ENCODE measurements at regions not wholly inside any gene's neighbourhood (a gene's known extent, or its start where the extent isn't known, plus 50 kb on each side); places are given as distances from the start of the nearest gene placed in this dataset.

GRCh38 chr4:110290511-110290910, 92.1 kb upstream of the ELOVL6 start:
- no peaks in the 10 kb centered on the region for H3K36me3 ChIP-seq (ENCODE audit: insufficient read depth, low read length)
- H2AFZ ChIP-seq (ENCODE audit: low read length, unreplicated experiment), result no peak overlapping the region
- no peak overlapping the region for H3K4me3 ChIP-seq (ENCODE audit: low read depth, low read length)
- no peaks in the 10 kb centered on the region for H3K27me3 ChIP-seq (ENCODE audit: insufficient read depth, low read length)
- peaks cover 8% of the 10 kb centered on the region for H3K4me1 ChIP-seq (ENCODE audit: control insufficient read depth, insufficient read depth, low read length, unreplicated experiment)
- no peak overlapping the region for H3K27ac ChIP-seq (ENCODE audit: low read depth, low read length)
- no peaks in the 10 kb centered on the region for H3K79me2 ChIP-seq (ENCODE audit: control insufficient read depth, insufficient read depth, low read length, unreplicated experiment)

- peaks cover 8% of the 10 kb centered on the region for H3K4me1 ChIP-seq (ENCODE audit: control insufficient read depth, insufficient read depth, low read length, unreplicated experiment)
- no peaks in the 10 kb centered on the region for H3K79me2 ChIP-seq (ENCODE audit: control insufficient read depth, insufficient read depth, low read length, unreplicated experiment)
- H2AFZ ChIP-seq (ENCODE audit: low read length, unreplicated experiment), result no peak overlapping the region
- H3K27ac ChIP-seq (ENCODE audit: low read depth, low read length), result no peak overlapping the region
- no peaks in the 10 kb centered on the region for H3K27me3 ChIP-seq (ENCODE audit: insufficient read depth, low read length)
- no peaks in the 10 kb centered on the region for H3K36me3 ChIP-seq (ENCODE audit: insufficient read depth, low read length)
- no peak overlapping the region for H3K4me3 ChIP-seq (ENCODE audit: low read depth, low read length)
Observed at GRCh38 chr4:110289601-110290100, 91.2 kb upstream of the ELOVL6 start.

GRCh38 chr4:110287130-110287529, 88.7 kb upstream of the ELOVL6 start:
- Histone ChIP-seq H3K4me3 (ENCODE audit: low read depth, low read length) (no peak overlapping the region), H3K27me3 (ENCODE audit: insufficient read depth, low read length) (no peaks in the 10 kb centered on the region), H3K4me1 (ENCODE audit: control insufficient read depth, insufficient read depth, low read length, unreplicated experiment) (peaks cover 8% of the 10 kb centered on the region), H3K79me2 (ENCODE audit: control insufficient read depth, insufficient read depth, low read length, unreplicated experiment) (no peaks in the 10 kb centered on the region), H3K27ac (ENCODE audit: low read depth, low read length) (peak overlapping the region; percentile 32), H3K36me3 (ENCODE audit: insufficient read depth, low read length) (no peaks in the 10 kb centered on the region), H2AFZ (ENCODE audit: low read length, unreplicated experiment) (peak overlapping the region; percentile 50)

GRCh38 chr4:110278127-110278526, 79.7 kb upstream of the ELOVL6 start:
- Histone ChIP-seq H2AFZ (ENCODE audit: low read length, unreplicated experiment) (no peak overlapping the region), H3K36me3 (ENCODE audit: insufficient read depth, low read length) (no peaks in the 10 kb centered on the region), H3K27me3 (ENCODE audit: insufficient read depth, low read length) (no peaks in the 10 kb centered on the region), H3K27ac (ENCODE audit: low read depth, low read length) (no peak overlapping the region), H3K4me3 (ENCODE audit: low read depth, low read length) (no peak overlapping the region), H3K4me1 (ENCODE audit: control insufficient read depth, insufficient read depth, low read length, unreplicated experiment) (peaks cover 10% of the 10 kb centered on the region), H3K79me2 (ENCODE audit: control insufficient read depth, insufficient read depth, low read length, unreplicated experiment) (no peaks in the 10 kb centered on the region)

GRCh38 chr4:110275871-110276270, 77.5 kb upstream of the ELOVL6 start:
- no peak overlapping the region for H3K4me3 ChIP-seq (ENCODE audit: low read depth, low read length)
- no peaks in the 10 kb centered on the region for H3K79me2 ChIP-seq (ENCODE audit: control insufficient read depth, insufficient read depth, low read length, unreplicated experiment)
- H3K36me3 ChIP-seq (ENCODE audit: insufficient read depth, low read length), result no peaks in the 10 kb centered on the region
- H3K4me1 ChIP-seq (ENCODE audit: control insufficient read depth, insufficient read depth, low read length, unreplicated experiment), result peaks cover 10% of the 10 kb centered on the region
- H3K27ac ChIP-seq (ENCODE audit: low read depth, low read length), result no peak overlapping the region
- no peak overlapping the region for H2AFZ ChIP-seq (ENCODE audit: low read length, unreplicated experiment)
- no peaks in the 10 kb centered on the region for H3K27me3 ChIP-seq (ENCODE audit: insufficient read depth, low read length)

GRCh38 chr4:110271986-110272385, 73.6 kb upstream of the ELOVL6 start:
- Histone ChIP-seq H3K79me2 (ENCODE audit: control insufficient read depth, insufficient read depth, low read length, unreplicated experiment) (no peaks in the 10 kb centered on the region), H3K4me1 (ENCODE audit: control insufficient read depth, insufficient read depth, low read length, unreplicated experiment) (peaks cover 15% of the 10 kb centered on the region), H3K36me3 (ENCODE audit: insufficient read depth, low read length) (no peaks in the 10 kb centered on the region), H2AFZ (ENCODE audit: low read length, unreplicated experiment) (no peak overlapping the region), H3K27me3 (ENCODE audit: insufficient read depth, low read length) (no peaks in the 10 kb centered on the region), H3K27ac (ENCODE audit: low read depth, low read length) (no peak overlapping the region), H3K4me3 (ENCODE audit: low read depth, low read length) (no peak overlapping the region)

GRCh38 chr4:110270492-110271197, 72.2 kb upstream of the ELOVL6 start:
- no peak overlapping the region for H2AFZ ChIP-seq (ENCODE audit: low read length, unreplicated experiment)
- peak overlapping the region; percentile 36; the same call in 1 of the 2 replicates for H3K27ac ChIP-seq (ENCODE audit: low read depth, low read length)
- no peaks in the 10 kb centered on the region for H3K79me2 ChIP-seq (ENCODE audit: control insufficient read depth, insufficient read depth, low read length, unreplicated experiment)
- peaks cover 7% of the 10 kb centered on the region for H3K4me1 ChIP-seq (ENCODE audit: control insufficient read depth, insufficient read depth, low read length, unreplicated experiment)
- H3K4me3 ChIP-seq (ENCODE audit: low read depth, low read length), result no peak overlapping the region
- no peaks in the 10 kb centered on the region for H3K27me3 ChIP-seq (ENCODE audit: insufficient read depth, low read length)
- H3K36me3 ChIP-seq (ENCODE audit: insufficient read depth, low read length), result no peaks in the 10 kb centered on the region

GRCh38 chr4:110268790-110269189, 70.4 kb upstream of the ELOVL6 start:
- Histone ChIP-seq H3K4me3 (ENCODE audit: low read depth, low read length) (no peak overlapping the region), H3K79me2 (ENCODE audit: control insufficient read depth, insufficient read depth, low read length, unreplicated experiment) (no peaks in the 10 kb centered on the region), H3K27me3 (ENCODE audit: insufficient read depth, low read length) (no peaks in the 10 kb centered on the region), H3K27ac (ENCODE audit: low read depth, low read length) (no peak overlapping the region), H3K4me1 (ENCODE audit: control insufficient read depth, insufficient read depth, low read length, unreplicated experiment) (peaks cover 5% of the 10 kb centered on the region), H3K36me3 (ENCODE audit: insufficient read depth, low read length) (no peaks in the 10 kb centered on the region), H2AFZ (ENCODE audit: low read length, unreplicated experiment) (no peak overlapping the region)

GRCh38 chr4:110268352-110268751, 69.9 kb upstream of the ELOVL6 start:
- H3K27me3 ChIP-seq (ENCODE audit: insufficient read depth, low read length), result no peaks in the 10 kb centered on the region
- H3K4me1 ChIP-seq (ENCODE audit: control insufficient read depth, insufficient read depth, low read length, unreplicated experiment), result peaks cover 5% of the 10 kb centered on the region
- H3K79me2 ChIP-seq (ENCODE audit: control insufficient read depth, insufficient read depth, low read length, unreplicated experiment), result no peaks in the 10 kb centered on the region
- no peaks in the 10 kb centered on the region for H3K36me3 ChIP-seq (ENCODE audit: insufficient read depth, low read length)
- H3K4me3 ChIP-seq (ENCODE audit: low read depth, low read length), result no peak overlapping the region
- H2AFZ ChIP-seq (ENCODE audit: low read length, unreplicated experiment), result no peak overlapping the region
- no peak overlapping the region for H3K27ac ChIP-seq (ENCODE audit: low read depth, low read length)

- Histone ChIP-seq H3K27ac (ENCODE audit: low read depth, low read length) (no peak overlapping the region), H2AFZ (ENCODE audit: low read length, unreplicated experiment) (no peak overlapping the region), H3K27me3 (ENCODE audit: insufficient read depth, low read length) (no peaks in the 10 kb centered on the region), H3K4me1 (ENCODE audit: control insufficient read depth, insufficient read depth, low read length, unreplicated experiment) (peaks cover 5% of the 10 kb centered on the region), H3K4me3 (ENCODE audit: low read depth, low read length) (no peak overlapping the region), H3K79me2 (ENCODE audit: control insufficient read depth, insufficient read depth, low read length, unreplicated experiment) (no peaks in the 10 kb centered on the region), H3K36me3 (ENCODE audit: insufficient read depth, low read length) (no peaks in the 10 kb centered on the region)
Observed at GRCh38 chr4:110266136-110266535, 67.7 kb upstream of the ELOVL6 start.

- H3K4me1 ChIP-seq (ENCODE audit: control insufficient read depth, insufficient read depth, low read length, unreplicated experiment), result no peaks in the 10 kb centered on the region
- H3K27ac ChIP-seq (ENCODE audit: low read depth, low read length), result no peak overlapping the region
- H3K4me3 ChIP-seq (ENCODE audit: low read depth, low read length), result no peak overlapping the region
- no peaks in the 10 kb centered on the region for H3K27me3 ChIP-seq (ENCODE audit: insufficient read depth, low read length)
- no peaks in the 10 kb centered on the region for H3K36me3 ChIP-seq (ENCODE audit: insufficient read depth, low read length)
- no peaks in the 10 kb centered on the region for H3K79me2 ChIP-seq (ENCODE audit: control insufficient read depth, insufficient read depth, low read length, unreplicated experiment)
- H2AFZ ChIP-seq (ENCODE audit: low read length, unreplicated experiment), result no peak overlapping the region
Observed at GRCh38 chr4:110265001-110265400, 66.6 kb upstream of the ELOVL6 start.

Measured in ACC112 (cell line).